CD14-positive monocyte (primary cell): ENCODE measurements at regions not wholly inside any gene's neighbourhood (a gene's known extent, or its start where the extent isn't known, plus 50 kb on each side); places are given as distances from the start of the nearest gene placed in this dataset.

Experiments
- DNase-seq, 3 donors: peaks; one replicate each; pipeline ENCODE4 v3.0.0-alpha.2; 2011 to 2022
- H2AFZ ChIP-seq: 2 replicates; pipeline ENCODE4 v1.6.0; 2012; ENCODE audit warnings: mild to moderate bottlenecking, low read depth, low read length, inconsistent platforms; ENCODE audit not compliant: insufficient read depth, poor library complexity, severe bottlenecking
- H3K27ac ChIP-seq, 2 donors: 1 replicate in 1 of 2; 2 replicates in 1 of 2; pipeline ENCODE4 v1.5.1; 2012 to 2013; ENCODE audit warnings: low read length in 2 of 2, control low read depth in 1 of 2, inconsistent platforms in 1 of 2, low read depth in 1 of 2, mild to moderate bottlenecking in 1 of 2
- H3K27me3 ChIP-seq, 2 donors: one replicate each; pipeline versions ENCODE4 v1.6.0 to v1.6.1; 2011 to 2013; ENCODE audit warnings: low read length in 2 of 2; ENCODE audit not compliant: control insufficient read depth in 2 of 2, insufficient read depth in 2 of 2
- H3K36me3 ChIP-seq, 2 donors: replicated peaks in 1 of 2; 1 replicate in 1 of 2; 2 replicates in 1 of 2; pipeline versions ENCODE4 v1.5.1 to v1.6.1; 2012 to 2013; ENCODE audit warnings: low read length in 2 of 2, control low read depth in 1 of 2, inconsistent platforms in 1 of 2, mild to moderate bottlenecking in 1 of 2; ENCODE audit not compliant: insufficient read depth in 2 of 2, control insufficient read depth in 1 of 2
- H3K4me1 ChIP-seq, 2 donors: 1 replicate in 1 of 2; 2 replicates in 1 of 2; pipeline versions ENCODE4 v1.5.1 to v1.6.1; 2012 to 2013; ENCODE audit warnings: low read length in 2 of 2, control low read depth in 1 of 2, inconsistent platforms in 1 of 2, mild to moderate bottlenecking in 1 of 2, moderate library complexity in 1 of 2; ENCODE audit not compliant: insufficient read depth in 2 of 2, control insufficient read depth in 1 of 2
- H3K4me2 ChIP-seq: replicated peaks from 2 replicates; pipeline ENCODE3; 2012; ENCODE audit warnings: low read length, moderate library complexity, mild to moderate bottlenecking; ENCODE audit not compliant: poor library complexity, severe bottlenecking; ENCODE audit errors: extremely low read depth
- H3K4me3 ChIP-seq, 3 experiments: fragments of 200-600 bp in 1 of 3; sonication (generic) in 1 of 3; replicated peaks in 1 of 3; 1 replicate in 2 of 3; 2 replicates in 1 of 3; pipeline ENCODE4 v1.5.1; 2011 to 2013; ENCODE audit warnings: low read length in 3 of 3, mild to moderate bottlenecking in 3 of 3, control low read depth in 2 of 3, low read depth in 2 of 3, inconsistent platforms in 1 of 3, moderate library complexity in 1 of 3
- H3K79me2 ChIP-seq: 2 replicates; pipeline ENCODE4 v1.6.0; 2012; ENCODE audit warnings: mild to moderate bottlenecking, control low read depth, inconsistent platforms, low read length, moderate library complexity; ENCODE audit not compliant: insufficient read depth
- H3K9ac ChIP-seq: 2 replicates; pipeline ENCODE4 v1.6.0; 2017; ENCODE audit warnings: low read length, mild to moderate bottlenecking; ENCODE audit not compliant: insufficient read depth, poor library complexity, severe bottlenecking
- H3K9me3 ChIP-seq, 2 donors: replicated peaks in 1 of 2; 1 replicate in 1 of 2; 2 replicates in 1 of 2; pipeline versions ENCODE4 v1.5.1 to v1.6.1; 2012 to 2013; ENCODE audit warnings: low read length in 2 of 2, control low read depth in 1 of 2; ENCODE audit not compliant: control insufficient read depth in 1 of 2, insufficient read depth in 1 of 2
- H4K20me1 ChIP-seq: 2 replicates; pipeline ENCODE4 v1.6.0; 2012; ENCODE audit warnings: mild to moderate bottlenecking, low read length, control low read depth, moderate library complexity; ENCODE audit not compliant: insufficient read depth
- H3K27ac Mint-ChIP-seq, 7 donors: one replicate each; pipeline ENCODE4 v1.8.0; 2020; ENCODE audit warnings: mild to moderate bottlenecking in 7 of 7, mixed read lengths in 7 of 7, moderate library complexity in 6 of 7, inconsistent platforms in 2 of 7
- H3K27me3 Mint-ChIP-seq, 3 donors: one replicate each; pipeline ENCODE4 v1.8.0; 2021 to 2022; ENCODE audit warnings: low read depth in 3 of 3, mild to moderate bottlenecking in 3 of 3, mixed read lengths in 3 of 3, moderate library complexity in 3 of 3, inconsistent platforms in 1 of 3
- H3K36me3 Mint-ChIP-seq, 2 donors: one replicate each; pipeline ENCODE4 v1.8.0; 2020; ENCODE audit warnings: mixed read lengths in 2 of 2, inconsistent platforms in 1 of 2, mild to moderate bottlenecking in 1 of 2
- H3K4me1 Mint-ChIP-seq: one replicate; pipeline ENCODE4 v1.8.0; 2020; ENCODE audit warnings: mild to moderate bottlenecking, mixed read lengths
- H3K4me3 Mint-ChIP-seq, 2 donors: one replicate each; pipeline ENCODE4 v1.8.0; 2020; ENCODE audit warnings: mild to moderate bottlenecking in 2 of 2, mixed read lengths in 2 of 2, moderate library complexity in 1 of 2
- H3K9me3 Mint-ChIP-seq, 7 donors: one replicate each; pipeline ENCODE4 v1.8.0; 2020 to 2022; ENCODE audit warnings: mixed read lengths in 7 of 7, mild to moderate bottlenecking in 6 of 7, moderate library complexity in 6 of 7, inconsistent platforms in 2 of 7
- CTCF ChIP-seq: fragments of 200-600 bp; IDR thresholded peaks from one replicate; pipeline ENCODE4 v1.8.0; 2022; ENCODE audit warnings: antibody characterized with exemption, mild to moderate bottlenecking
- WGBS: methylation state at CpG from one replicate; pipeline ENCODE4 v1.1.5; 2013; ENCODE audit warnings: missing lambda C conversion rate; ENCODE audit not compliant: insufficient coverage; 5-methylcytosine and 5-hydroxymethylcytosine counted together
- intact Hi-C, 2 donors: fragments of 100-400 bp; cut with micrococcal nuclease; formaldehyde crosslinking; loops; one replicate each; pipeline versions ENCODE4 v1.15.0 to v1.15.1; 2023

- no peaks in the 10 kb centered on the region for H3K9me3 ChIP-seq
- H3K9ac ChIP-seq, result no peak overlapping the region
- TF ChIP-seq CTCF, result no peak
- H3K27ac ChIP-seq, result no peak overlapping the region
- Mint-ChIP-seq H3K36me3 (no peaks in the 10 kb centered on the region), H3K4me1 (peaks cover 3% of the 10 kb centered on the region), H3K27me3 (no peaks in the 10 kb centered on the region), H3K9me3 (peaks cover 0 to 2% (median 0%) of the 10 kb centered on the region in 7 donors), H3K27ac (no peak overlapping the region), H3K4me3 (no peak overlapping the region)
- WGBS, result 90% methylated on average over 2 of the region's 2 CpGs
- H3K79me2 ChIP-seq, result no peaks in the 10 kb centered on the region
- intact Hi-C loops, result no loop called here
- no peaks in the 10 kb centered on the region for H3K4me1 ChIP-seq
- no peaks in the 10 kb centered on the region for H3K27me3 ChIP-seq
- no peak overlapping the region for H3K4me3 ChIP-seq
- no peak overlapping the region for H3K4me2 ChIP-seq
- DNase-seq, result no peak
- no peaks in the 10 kb centered on the region for H4K20me1 ChIP-seq
- H2AFZ ChIP-seq, result no peak overlapping the region
- H3K36me3 ChIP-seq, result no peaks in the 10 kb centered on the region
Observed at GRCh38 chr1:82564333-82564732, 763.6 kb downstream of the ADGRL2 start.

- Histone ChIP-seq H3K4me3 (no peak overlapping the region), H3K27ac (no peak overlapping the region), H3K9ac (no peak overlapping the region), H4K20me1 (no peaks in the 10 kb centered on the region), H3K79me2 (no peaks in the 10 kb centered on the region), H3K27me3 (no peaks in the 10 kb centered on the region), H3K36me3 (no peaks in the 10 kb centered on the region), H2AFZ (no peak overlapping the region), H3K4me1 (no peaks in the 10 kb centered on the region), H3K4me2 (no peak overlapping the region), H3K9me3 (no peaks in the 10 kb centered on the region)
- WGBS, result 29% methylated on average over 2 of the region's 2 CpGs
- DNase-seq, result no peak
- intact Hi-C loops, result no loop called here
- H3K27ac Mint-ChIP-seq, result no peak overlapping the region
- H3K36me3 Mint-ChIP-seq, result no peaks in the 10 kb centered on the region
- peaks cover 0 to 4% (median 0%) of the 10 kb centered on the region in 7 donors for H3K9me3 Mint-ChIP-seq
- H3K27me3 Mint-ChIP-seq, result no peaks in the 10 kb centered on the region
- TF ChIP-seq CTCF, result no peak
- H3K4me1 Mint-ChIP-seq, result peaks cover 3% of the 10 kb centered on the region
- no peak overlapping the region for H3K4me3 Mint-ChIP-seq
Observed at GRCh38 chr1:82562448-82562847, 761.7 kb downstream of the ADGRL2 start.
